Activated T-cell treated with anti-CD3 and anti-CD28 coated beads for 24 hours (primary cell): ENCODE measurements at regions not wholly inside any gene's neighbourhood (a gene's known extent, or its start where the extent isn't known, plus 50 kb on each side); places are given as distances from the start of the nearest gene placed in this dataset.
"Not testable (repeated sequence)": the region's sequence is repeated elsewhere in the genome, so short reads cannot be mapped to it uniquely, and the experiment has no call there.

Experiments used
- DNase-seq: peaks from one replicate; pipeline ENCODE4 v3.0.0-alpha.2; 2020; ENCODE audit warnings: low read depth

GRCh38 chr15:84421513-84422181, 179.2 kb upstream of the ZSCAN2 start:
- not testable (repeated sequence) for DNase-seq

GRCh38 chr15:84425327-84425726, 175.5 kb upstream of the ZSCAN2 start:
- not testable (repeated sequence) for DNase-seq

GRCh38 chr15:84473305-84473877, 127.4 kb upstream of the ZSCAN2 start:
- not testable (repeated sequence) for DNase-seq

GRCh38 chr15:84476364-84477033, 124.3 kb upstream of the ZSCAN2 start:
- not testable (repeated sequence) for DNase-seq

GRCh38 chr15:84477550-84477949, 123.3 kb upstream of the ZSCAN2 start:
- DNase-seq: not testable (repeated sequence)

- not testable (repeated sequence) for DNase-seq
Measured at GRCh38 chr15:84480174-84480681, 120.6 kb upstream of the ZSCAN2 start.

GRCh38 chr15:84483859-84484258, 117.0 kb upstream of the ZSCAN2 start:
- DNase-seq: not testable (repeated sequence)

GRCh38 chr15:84500165-84500889, 100.5 kb upstream of the ZSCAN2 start:
- DNase-seq: peak; percentile 25

GRCh38 chr15:84503101-84503500, 97.7 kb upstream of the ZSCAN2 start:
- not testable (repeated sequence) for DNase-seq

GRCh38 chr15:84505552-84505951, 95.3 kb upstream of the ZSCAN2 start:
- DNase-seq: not testable (repeated sequence)

GRCh38 chr15:84512324-84512723, 88.5 kb upstream of the ZSCAN2 start:
- DNase-seq: not testable (repeated sequence)

- DNase-seq: not testable (repeated sequence)
Measured at GRCh38 chr15:84516773-84517172, 84.0 kb upstream of the ZSCAN2 start.

- DNase-seq: peak; percentile 16
Measured at GRCh38 chr15:84525491-84526344, 75.1 kb upstream of the ZSCAN2 start.

- not testable (repeated sequence) for DNase-seq
Measured at GRCh38 chr15:84530751-84531150, 70.1 kb upstream of the ZSCAN2 start.

GRCh38 chr15:84531223-84531622, 69.6 kb upstream of the ZSCAN2 start:
- not testable (repeated sequence) for DNase-seq

- not testable (repeated sequence) for DNase-seq
Measured at GRCh38 chr15:84531709-84532367, 69.0 kb upstream of the ZSCAN2 start.

- not testable (repeated sequence) for DNase-seq
Measured at GRCh38 chr15:84533705-84534104, 67.1 kb upstream of the ZSCAN2 start.

- not testable (repeated sequence) for DNase-seq
Measured at GRCh38 chr15:84534561-84535235, 66.1 kb upstream of the ZSCAN2 start.

- not testable (repeated sequence) for DNase-seq
Measured at GRCh38 chr15:84536181-84536580, 64.6 kb upstream of the ZSCAN2 start.

GRCh38 chr15:84544586-84544985, 56.2 kb upstream of the ZSCAN2 start:
- DNase-seq: not testable (repeated sequence)
